ENCODE measurements at regions not wholly inside any gene's neighbourhood (a gene's known extent, or its start where the extent isn't known, plus 50 kb on each side); places are given as distances from the start of the nearest gene placed in this dataset.
"Not testable (repeated sequence)": the region's sequence is repeated elsewhere in the genome, so short reads cannot be mapped to it uniquely, and the experiment has no call there.

DNA sequence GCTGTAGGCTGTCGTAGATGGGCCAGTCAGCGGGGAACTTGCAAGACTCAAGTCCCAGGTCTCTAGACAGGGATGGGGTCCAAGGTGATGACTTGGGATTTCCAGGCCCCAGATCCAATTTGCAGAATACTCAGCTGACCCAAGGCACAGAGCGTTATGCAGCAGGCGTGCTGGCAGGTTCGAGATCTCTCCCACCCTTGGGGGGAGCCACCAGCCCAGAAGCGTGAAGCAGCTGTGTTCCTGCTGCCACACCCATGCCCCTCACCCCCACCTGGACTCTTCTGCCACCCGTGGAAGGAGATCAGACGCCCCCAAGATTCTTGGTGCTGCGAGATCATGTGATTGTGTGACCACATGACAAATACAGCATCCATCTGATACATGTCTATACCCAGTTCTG is 142.6 kb downstream of the BRD1 start:
- TF ChIP-seq, protein P1, sequence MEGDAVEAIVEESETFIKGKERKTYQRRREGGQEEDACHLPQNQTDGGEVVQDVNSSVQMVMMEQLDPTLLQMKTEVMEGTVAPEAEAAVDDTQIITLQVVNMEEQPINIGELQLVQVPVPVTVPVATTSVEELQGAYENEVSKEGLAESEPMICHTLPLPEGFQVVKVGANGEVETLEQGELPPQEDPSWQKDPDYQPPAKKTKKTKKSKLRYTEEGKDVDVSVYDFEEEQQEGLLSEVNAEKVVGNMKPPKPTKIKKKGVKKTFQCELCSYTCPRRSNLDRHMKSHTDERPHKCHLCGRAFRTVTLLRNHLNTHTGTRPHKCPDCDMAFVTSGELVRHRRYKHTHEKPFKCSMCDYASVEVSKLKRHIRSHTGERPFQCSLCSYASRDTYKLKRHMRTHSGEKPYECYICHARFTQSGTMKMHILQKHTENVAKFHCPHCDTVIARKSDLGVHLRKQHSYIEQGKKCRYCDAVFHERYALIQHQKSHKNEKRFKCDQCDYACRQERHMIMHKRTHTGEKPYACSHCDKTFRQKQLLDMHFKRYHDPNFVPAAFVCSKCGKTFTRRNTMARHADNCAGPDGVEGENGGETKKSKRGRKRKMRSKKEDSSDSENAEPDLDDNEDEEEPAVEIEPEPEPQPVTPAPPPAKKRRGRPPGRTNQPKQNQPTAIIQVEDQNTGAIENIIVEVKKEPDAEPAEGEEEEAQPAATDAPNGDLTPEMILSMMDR (IDR thresholded peaks at IDR 0.05; ENCODE audit: low read depth, low read length), result no peak
- DNase-seq (ENCODE audit: extremely low read depth, low read depth), result no peak

DNA sequence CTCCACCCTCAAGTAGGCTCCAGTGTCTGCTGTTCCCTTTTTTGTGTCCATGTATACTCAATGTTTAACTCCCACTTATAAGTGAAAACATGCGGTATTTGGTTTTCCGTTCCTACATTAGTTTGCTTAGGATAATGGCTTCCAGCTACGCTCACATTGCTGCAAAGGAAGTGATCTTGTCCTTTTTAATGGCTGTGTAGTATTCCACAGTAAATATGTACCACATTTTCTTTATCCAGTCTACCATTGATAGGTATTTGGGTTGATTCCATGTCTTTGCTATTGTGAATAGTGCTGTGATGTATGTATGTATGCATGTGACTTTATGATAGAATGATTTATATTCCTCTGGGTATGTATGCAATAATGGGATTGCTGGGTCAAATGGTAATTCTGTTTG is 144.6 kb downstream of the BRD1 start:
- TF ChIP-seq, protein P1 (IDR thresholded peaks at IDR 0.05; ENCODE audit: low read depth, low read length), result no peak

DNA sequence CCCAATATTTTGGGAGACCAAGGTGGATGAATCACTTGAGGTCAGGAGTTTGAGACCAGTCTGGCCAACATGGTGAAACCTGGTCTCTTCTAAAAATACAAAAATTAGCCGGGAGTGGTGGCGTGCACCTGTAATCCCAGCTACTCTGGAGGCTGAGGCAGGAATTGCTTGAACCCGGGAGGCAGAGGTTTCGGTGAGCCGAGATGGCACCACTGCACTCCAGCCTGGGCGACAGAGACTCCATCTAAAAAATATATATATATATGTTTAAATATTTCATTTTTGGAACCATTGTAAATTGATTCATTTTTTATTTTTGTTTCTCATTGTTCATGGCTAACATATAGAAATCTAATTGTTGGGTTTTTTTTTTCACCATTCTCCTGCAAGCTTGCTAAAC is 146.9 kb downstream of the BRD1 start:
- not testable (repeated sequence) for DNase-seq (ENCODE audit: extremely low read depth, low read depth)

More for the DNA sequence above, 144.6 kb downstream of the BRD1 start:
- no peak for DNase-seq (ENCODE audit: extremely low read depth, low read depth)

DNA sequence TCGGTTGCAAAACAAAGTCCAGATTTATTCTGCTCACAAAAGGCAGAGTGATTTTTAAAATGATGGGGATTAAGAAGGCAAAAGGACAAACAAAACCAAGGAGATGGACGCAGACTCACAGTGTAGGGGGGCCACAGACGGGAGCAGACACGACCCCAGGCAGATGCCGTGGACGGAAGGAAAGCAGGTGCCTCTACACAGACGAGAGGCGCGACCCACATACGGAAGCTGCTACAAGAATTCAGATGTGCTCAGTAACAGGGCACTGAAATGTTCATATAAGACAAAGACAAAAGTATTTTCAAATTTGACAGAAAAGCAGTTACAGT is 148.9 kb downstream of the BRD1 start:
- no peak for DNase-seq (ENCODE audit: extremely low read depth, low read depth)
- TF ChIP-seq, protein P1 (IDR thresholded peaks at IDR 0.05; ENCODE audit: low read depth, low read length), result no peak

DNA sequence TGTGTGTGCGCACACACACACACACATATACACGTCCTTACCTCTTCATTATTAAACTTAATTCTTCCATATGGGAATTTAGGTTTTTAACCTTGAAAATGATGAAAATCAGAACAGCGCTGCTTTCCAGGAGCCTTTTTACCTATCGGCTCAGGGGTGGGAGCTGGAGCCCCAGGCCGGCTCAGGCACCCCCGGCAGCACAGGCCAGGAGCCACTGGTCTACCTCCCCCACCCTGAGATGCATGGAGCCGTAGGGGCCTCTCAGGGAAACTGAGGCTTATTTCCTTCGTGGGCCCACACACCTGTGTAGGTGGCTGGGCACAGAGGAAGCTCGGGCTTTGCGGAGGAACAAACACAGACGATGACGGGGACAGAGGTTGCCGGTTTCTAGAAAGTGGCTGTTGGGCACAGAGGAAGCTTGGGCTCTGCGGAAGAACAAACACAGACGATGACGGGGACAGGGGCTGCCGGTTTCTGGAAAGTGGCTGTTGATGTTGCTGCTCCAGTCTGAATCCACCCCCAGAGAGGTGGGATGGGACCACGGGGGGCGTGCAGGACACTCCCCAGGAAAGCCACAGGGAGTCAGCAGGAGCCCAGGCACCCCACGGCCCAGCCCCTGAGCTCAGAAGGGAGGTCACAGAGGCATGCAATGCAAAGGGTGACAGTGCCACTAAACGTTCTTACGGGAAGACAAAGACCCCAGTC is 149.4 kb downstream of the BRD1 start:
- DNase-seq (ENCODE audit: extremely low read depth, low read depth), result no peak
- TF ChIP-seq, protein P1 (IDR thresholded peaks at IDR 0.05; ENCODE audit: low read depth, low read length), result no peak

DNA sequence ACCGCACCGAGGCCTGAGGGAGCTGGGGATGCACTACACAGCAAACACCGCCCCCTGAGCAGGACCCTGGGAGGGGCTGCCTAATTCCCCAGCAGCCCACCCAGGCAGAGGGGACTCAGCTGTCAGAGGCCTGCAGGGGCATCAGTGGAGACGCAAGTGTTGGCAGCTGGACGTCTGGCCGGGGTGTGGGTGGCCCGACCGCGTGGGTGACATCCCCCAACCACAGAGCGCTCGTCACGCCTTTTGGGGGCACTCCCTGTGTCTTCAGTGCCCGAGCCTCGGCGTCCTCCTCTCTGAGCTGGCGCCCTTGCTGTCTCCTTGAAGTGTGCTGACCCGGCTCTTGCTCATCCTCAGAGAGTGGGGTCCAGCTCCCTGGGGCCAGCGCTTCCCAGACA is 150.2 kb downstream of the BRD1 start:
- no peak for DNase-seq (ENCODE audit: extremely low read depth, low read depth)
- TF ChIP-seq, protein P1 (IDR thresholded peaks at IDR 0.05; ENCODE audit: low read depth, low read length), result no peak

DNA sequence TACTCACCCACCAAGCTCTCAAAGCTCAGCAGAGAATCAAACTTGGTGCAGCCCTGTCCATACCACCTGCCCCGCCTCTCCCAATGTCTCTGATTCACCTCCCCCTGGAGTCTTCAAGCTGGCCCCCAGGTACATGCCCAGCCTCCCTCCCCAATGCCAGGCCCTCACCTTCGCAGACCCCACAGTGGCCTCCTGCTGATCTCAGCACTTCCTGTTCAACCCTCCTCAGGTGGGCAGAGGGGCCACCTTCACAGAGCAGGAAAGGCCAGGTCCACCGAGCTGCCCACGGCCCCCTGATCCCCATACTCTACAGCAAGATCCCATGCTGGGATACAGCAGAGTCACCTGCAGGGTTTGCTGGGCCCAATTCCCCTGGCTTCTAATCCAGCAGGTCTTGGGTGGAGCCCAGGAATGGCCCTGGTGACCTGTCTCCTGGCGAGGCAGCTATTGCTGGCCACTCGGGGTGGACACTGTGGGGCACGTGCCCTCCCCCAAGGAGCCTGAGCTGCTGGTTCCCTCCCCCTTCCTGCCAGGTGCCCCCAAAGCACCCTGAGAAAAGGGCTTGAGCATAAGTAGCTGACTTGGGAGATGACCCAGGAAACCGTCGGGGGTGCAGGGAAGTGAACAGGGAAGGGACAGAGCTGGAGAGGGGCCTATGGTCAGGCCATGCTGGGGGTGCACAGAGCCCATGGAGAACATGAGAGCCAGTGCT is 150.7 kb downstream of the BRD1 start:
- TF ChIP-seq, protein P1 (IDR thresholded peaks at IDR 0.05; ENCODE audit: low read depth, low read length), result no peak
- no peak for DNase-seq (ENCODE audit: extremely low read depth, low read depth)

DNA sequence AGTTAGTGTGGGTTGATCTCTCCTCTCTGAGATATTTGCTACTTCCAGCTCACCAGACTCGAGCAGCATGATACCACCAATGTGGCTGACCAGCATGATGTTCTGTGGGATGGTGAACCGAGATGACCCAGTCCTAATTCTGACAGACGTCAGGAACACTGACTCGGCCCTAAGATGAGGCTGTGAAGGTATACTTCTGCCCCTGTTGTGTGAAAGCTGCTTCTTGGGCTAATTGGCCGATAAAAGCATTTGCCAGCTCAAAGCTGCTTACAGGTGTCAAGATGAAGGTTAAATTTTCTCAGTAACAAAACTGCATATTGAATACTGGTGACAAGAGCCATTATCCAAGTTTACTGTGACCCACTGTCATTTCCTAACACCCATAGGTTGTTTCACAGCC is 151.4 kb downstream of the BRD1 start:
- no peak for DNase-seq (ENCODE audit: extremely low read depth, low read depth)
- TF ChIP-seq, protein P1 (IDR thresholded peaks at IDR 0.05; ENCODE audit: low read depth, low read length), result no peak
